ENCODE measurements at regions not wholly inside any gene's neighbourhood (a gene's known extent, or its start where the extent isn't known, plus 50 kb on each side); places are given as distances from the start of the nearest gene placed in this dataset.

GRCh38 chr2:186032102-186032738, 293.6 kb downstream of the FSIP2 start:
- ATAC-seq (no peak), DNase-seq (ENCODE audit: low read depth, low spot score) (no peak)
- no TSS peak for BruUV-seq (replicated peaks)
- H3K4me1 ChIP-seq (ENCODE audit: control insufficient read depth, insufficient read depth, low read length), result no peaks in the 10 kb centered on the region
- H3K27ac ChIP-seq (ENCODE audit: low read length), result no peak overlapping the region
- H3K9me3 ChIP-seq (ENCODE audit: control insufficient read depth, insufficient read depth, low read depth, low read length), result no peaks in the 10 kb centered on the region
- H3K27me3 ChIP-seq (ENCODE audit: control insufficient read depth, insufficient read depth, low read length), result no peaks in the 10 kb centered on the region
- no peak overlapping the region for H3K4me3 ChIP-seq (ENCODE audit: low read depth in 2 of 2, low read length in 2 of 2)
- no peak for TF ChIP-seq TCF7L2 (IDR thresholded peaks at IDR 0.05; ENCODE audit: low read depth, low read length)
- TF ChIP-seq SIN3A (IDR thresholded peaks at IDR 0.05; ENCODE audit: borderline replicate concordance, insufficient read depth, low read depth, low read length), result no peak
- no peak for TF ChIP-seq CTCF (IDR thresholded peaks at IDR 0.05)
- no peak for TF ChIP-seq POLR2AphosphoS5 (IDR thresholded peaks at IDR 0.05; ENCODE audit: low read depth, low read length)
- no peak for TF ChIP-seq REST (IDR thresholded peaks at IDR 0.05; ENCODE audit: insufficient read depth in 1 of 2, low read depth in 2 of 2, low read length in 1 of 2)
- ChIA-PET POLR2A (no interaction called here), CTCF (no interaction called here)
- in situ Hi-C loops (cut with HindIII; ENCODE audit: low pct_unique_long_range_greater_than_20kb, low sequenced_read_pairs) (no loop called here), intact Hi-C loops (cut with micrococcal nuclease; ENCODE audit: unreplicated experiment) (no loop called here)
- H3K36me3 ChIP-seq (ENCODE audit: control insufficient read depth, insufficient read depth, low read length), result no peaks in the 10 kb centered on the region

- ChIA-PET CTCF (no interaction called here), POLR2A (no interaction called here)
- no peaks in the 10 kb centered on the region for H3K27me3 ChIP-seq (ENCODE audit: control insufficient read depth, insufficient read depth, low read length)
Observed at GRCh38 chr2:186032930-186033329, 294.3 kb downstream of the FSIP2 start.

More at GRCh38 chr2:186032930-186033329, 294.3 kb downstream of the FSIP2 start:
- H3K4me3 ChIP-seq (ENCODE audit: low read depth in 2 of 2, low read length in 2 of 2), result no peak overlapping the region
- H3K27ac ChIP-seq (ENCODE audit: low read length), result no peak overlapping the region
- DNase-seq (ENCODE audit: low read depth, low spot score), result no peak
- no peak for ATAC-seq
- TF ChIP-seq CTCF (IDR thresholded peaks at IDR 0.05) (no peak), POLR2AphosphoS5 (IDR thresholded peaks at IDR 0.05; ENCODE audit: low read depth, low read length) (no peak), SIN3A (IDR thresholded peaks at IDR 0.05; ENCODE audit: borderline replicate concordance, insufficient read depth, low read depth, low read length) (no peak), TCF7L2 (IDR thresholded peaks at IDR 0.05; ENCODE audit: low read depth, low read length) (no peak), REST (IDR thresholded peaks at IDR 0.05; ENCODE audit: insufficient read depth in 1 of 2, low read depth in 2 of 2, low read length in 1 of 2) (no peak)
- H3K36me3 ChIP-seq (ENCODE audit: control insufficient read depth, insufficient read depth, low read length), result no peaks in the 10 kb centered on the region
- H3K4me1 ChIP-seq (ENCODE audit: control insufficient read depth, insufficient read depth, low read length), result no peaks in the 10 kb centered on the region
- intact Hi-C loops (cut with micrococcal nuclease; ENCODE audit: unreplicated experiment), result no loop called here
- H3K9me3 ChIP-seq (ENCODE audit: control insufficient read depth, insufficient read depth, low read depth, low read length), result no peaks in the 10 kb centered on the region
- in situ Hi-C loops (cut with HindIII; ENCODE audit: low pct_unique_long_range_greater_than_20kb, low sequenced_read_pairs), result no loop called here
- no TSS peak for BruUV-seq (replicated peaks)

All from Panc1 (cell line).